Ovary (tissue), 7 donors: ENCODE measurements at regions not wholly inside any gene's neighbourhood (a gene's known extent, or its start where the extent isn't known, plus 50 kb on each side); places are given as distances from the start of the nearest gene placed in this dataset.

Experiments used
- DNase-seq, 5 donors: peaks; one replicate each; pipeline ENCODE4 v3.0.0-alpha.2; 2019 to 2020
- H3K27ac ChIP-seq, 2 donors: fragments of 200-600 bp; one replicate each; pipeline versions ENCODE4 v1.5.1 to v1.8.0; 2019 to 2022
- H3K27me3 ChIP-seq: fragments of 200-600 bp; one replicate; pipeline ENCODE4 v1.8.0; 2022
- H3K36me3 ChIP-seq: fragments of 200-600 bp; sonication (generic); one replicate; pipeline ENCODE4 v1.5.1; 2019
- H3K4me1 ChIP-seq: one replicate; pipeline ENCODE4 v1.8.1; 2013; ENCODE audit warnings: mild to moderate bottlenecking, moderate library complexity; ENCODE audit not compliant: insufficient read depth
- H3K4me3 ChIP-seq: fragments of 200-600 bp; sonication (generic); one replicate; pipeline ENCODE4 v1.5.1; 2017
- H3K9me3 ChIP-seq, 2 donors: fragments of 200-600 bp in 1 of 2; sonication (generic) in 1 of 2; one replicate each; pipeline versions ENCODE4 v1.5.1 to v1.8.1; 2013 to 2019; ENCODE audit warnings: mild to moderate bottlenecking in 1 of 2, moderate library complexity in 1 of 2
- CTCF ChIP-seq, 3 donors: fragments of 450-650 bp in 2 of 3; fragments of 200-600 bp in 1 of 3; IDR thresholded peaks; one replicate each; pipeline versions ENCODE4 v1.5.1 to v1.8.0; 2016 to 2022; ENCODE audit warnings: antibody characterized with exemption in 3 of 3, mild to moderate bottlenecking in 1 of 3
- EP300 ChIP-seq: sonication (generic); formaldehyde crosslinking; IDR thresholded peaks from one replicate; pipeline ENCODE4 v1.6.1; 2017; ENCODE audit warnings: antibody characterized with exemption
- POLR2A ChIP-seq: fragments of 450-650 bp; IDR thresholded peaks from one replicate; pipeline ENCODE4 v1.6.1; 2017; ENCODE audit warnings: antibody characterized with exemption, mild to moderate bottlenecking, moderate library complexity
- WGBS, 3 donors: extraction: QIAGEN DNeasy Blood & Tissue Kit in 1 of 3; methylation state at CpG; one replicate each; pipeline versions ENCODE4 v1.1.5 to v1.1.7; 2013 to 2017; 5-methylcytosine and 5-hydroxymethylcytosine counted together
- intact Hi-C, 4 donors: fragments of 100-400 bp; cut with DNase I; formaldehyde crosslinking; loops; one replicate each; pipeline versions ENCODE4 v1.11.0 to v1.15.1; 2022 to 2023
- donor health status: DM: no; HTN: no; CAD: no; lungs with moderate emphysema.
- donor health status: DM: no; HTN: no; CAD: no.
- donor health status: Bipolar disorder and iron deficiency.
- donor health status: DM: no; HTN: no; CAD: no.
- donor health status: DM: yes; HTN: yes; CAD: no.

GRCh38 chr4:108512615-108513505 is 107.5 kb upstream of the RPL34 start:
- DNase-seq, result peak in 1 of 5 donors; percentile 12
- Histone ChIP-seq H3K4me1 (no peaks in the 10 kb centered on the region), H3K27me3 (no peaks in the 10 kb centered on the region), H3K4me3 (no peak overlapping the region), H3K9me3 (no peaks in the 10 kb centered on the region), H3K27ac (no peak overlapping the region), H3K36me3 (no peaks in the 10 kb centered on the region)
- 6 to 9% (median 6%) methylated on average over 17 of the region's 17 CpGs for WGBS, 3 donors
- intact Hi-C loops, result no loop called here
- TF ChIP-seq CTCF (IDR thresholded peaks at IDR 0.05) (no peak), EP300 (no peak), POLR2A (no peak)

DNA sequence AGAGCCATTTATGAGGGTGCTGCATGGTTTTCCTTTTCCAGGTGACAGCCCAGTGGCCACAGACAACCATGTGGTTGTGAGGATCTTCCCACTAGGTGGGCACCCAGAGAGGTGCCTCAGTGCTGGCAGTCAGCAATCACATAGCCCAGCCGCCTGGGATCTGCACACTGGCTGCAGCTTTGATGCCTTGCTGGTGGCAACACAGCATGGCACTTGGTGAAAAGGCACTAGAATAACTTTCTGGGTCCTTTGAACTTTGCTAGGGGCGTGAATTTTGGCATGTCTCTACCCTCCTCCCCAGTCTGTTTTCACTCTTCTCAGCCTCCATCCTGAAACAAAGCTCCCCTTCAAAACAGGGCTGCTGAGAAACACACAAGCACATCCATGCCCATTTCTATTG is 108.8 kb upstream of the RPL34 start:
- no peaks in the 10 kb centered on the region for H3K4me1 ChIP-seq
- H3K9me3 ChIP-seq, result no peaks in the 10 kb centered on the region
- DNase-seq, result no peak
- 66 to 82% (median 78%) methylated on average over 2 of the region's 2 CpGs for WGBS, 3 donors
- H3K36me3 ChIP-seq, result no peaks in the 10 kb centered on the region
- intact Hi-C loops, result no loop called here
- no peak overlapping the region for H3K4me3 ChIP-seq
- TF ChIP-seq POLR2A (no peak), EP300 (no peak), CTCF (IDR thresholded peaks at IDR 0.05) (no peak)
- H3K27me3 ChIP-seq, result no peaks in the 10 kb centered on the region
- H3K27ac ChIP-seq, result no peak overlapping the region

DNA sequence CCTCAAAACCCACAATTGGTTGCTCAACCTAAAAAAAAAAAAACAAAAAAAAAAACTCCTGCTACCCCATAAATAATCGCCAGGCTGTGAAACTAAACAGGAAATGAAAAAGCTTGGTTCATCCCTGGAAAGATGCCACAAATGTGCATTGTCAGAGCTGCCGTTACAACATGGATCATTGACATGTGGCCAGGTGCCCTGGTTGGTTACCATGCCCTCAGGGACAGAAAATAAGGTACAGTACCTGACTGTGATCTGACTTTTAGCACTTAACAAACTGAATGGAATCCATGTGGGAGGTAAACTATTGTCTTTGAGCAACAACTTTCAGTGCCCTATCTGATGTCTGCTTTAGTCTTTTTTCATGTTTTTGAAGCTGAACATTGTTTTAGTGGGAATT is 118.0 kb upstream of the RPL34 start:
- Histone ChIP-seq H3K27ac (no peak overlapping the region), H3K4me1 (no peaks in the 10 kb centered on the region), H3K9me3 (no peaks in the 10 kb centered on the region), H3K4me3 (no peak overlapping the region), H3K36me3 (no peaks in the 10 kb centered on the region), H3K27me3 (no peaks in the 10 kb centered on the region)
- DNase-seq, result no peak
- intact Hi-C loops, result no loop called here
- WGBS, 3 donors, result 66 to 75% (median 70%) methylated on average over 2 of the region's 2 CpGs
- TF ChIP-seq EP300 (no peak), CTCF (IDR thresholded peaks at IDR 0.05) (no peak), POLR2A (no peak)

DNA sequence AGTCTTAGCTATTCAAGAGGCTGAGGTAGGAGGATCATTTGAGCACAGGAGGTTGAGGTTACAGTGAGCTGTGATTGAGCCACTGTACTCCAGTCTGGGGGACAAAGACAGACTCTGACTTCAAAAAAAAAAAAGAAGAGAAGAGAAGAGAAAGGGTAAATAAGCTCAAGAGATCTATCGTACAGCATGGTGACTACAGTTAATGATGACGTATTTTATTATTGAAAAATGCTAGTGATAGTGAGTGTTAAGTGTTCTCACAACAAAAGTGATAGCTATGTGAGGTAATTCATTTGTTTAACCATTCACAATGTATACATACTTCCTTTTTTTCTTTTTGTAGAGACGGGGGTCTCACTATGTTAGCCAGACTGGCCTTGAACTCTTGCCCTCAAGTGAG is 121.5 kb upstream of the RPL34 start:
- DNase-seq, result no peak
- WGBS, 3 donors, result 12 to 45% (median 20%) methylated on average over 3 of the region's 3 CpGs
- no peaks in the 10 kb centered on the region for H3K4me1 ChIP-seq
- no peak overlapping the region for H3K4me3 ChIP-seq
- no peak for TF ChIP-seq POLR2A
- TF ChIP-seq EP300, result no peak
- TF ChIP-seq CTCF (IDR thresholded peaks at IDR 0.05), result no peak
- H3K9me3 ChIP-seq, result no peaks in the 10 kb centered on the region
- no peaks in the 10 kb centered on the region for H3K27me3 ChIP-seq
- intact Hi-C loops, result no loop called here
- H3K36me3 ChIP-seq, result no peaks in the 10 kb centered on the region
- no peak overlapping the region for H3K27ac ChIP-seq
